Cardiac muscle cell (in vitro differentiated cells and primary cell): ENCODE measurements at regions not wholly inside any gene's neighbourhood (a gene's known extent, or its start where the extent isn't known, plus 50 kb on each side); places are given as distances from the start of the nearest gene placed in this dataset.

Experiments
- DNase-seq, 2 donors: peaks; one replicate each; pipeline versions ENCODE4 v3.0.0 to v3.0.0-alpha.2; 2010 to 2017; ENCODE audit warnings: low read depth in 1 of 2, low spot score in 1 of 2
- H3K27ac ChIP-seq: fragments of 200-600 bp; sonication (generic); 2 replicates; pipeline ENCODE4 v1.5.1; 2016
- H3K27me3 ChIP-seq: fragments of 200-600 bp; sonication (generic); 2 replicates; pipeline ENCODE4 v1.6.0; 2016; ENCODE audit warnings: control low read depth
- H3K36me3 ChIP-seq: fragments of 200-600 bp; sonication (generic); 2 replicates; pipeline ENCODE4 v1.5.1; 2016; ENCODE audit warnings: control low read depth
- H3K4me1 ChIP-seq: fragments of 200-600 bp; sonication (generic); 2 replicates; pipeline ENCODE4 v1.8.1; 2017; ENCODE audit warnings: low read depth, mild to moderate bottlenecking, mixed run types
- H3K4me3 ChIP-seq: fragments of 200-600 bp; sonication (generic); 2 replicates; pipeline ENCODE4 v1.5.1; 2016; ENCODE audit warnings: mild to moderate bottlenecking
- H3K9me3 ChIP-seq: fragments of 200-600 bp; sonication (generic); 2 replicates; pipeline ENCODE4 v1.5.1; 2017; ENCODE audit warnings: low read depth, mild to moderate bottlenecking, control low read depth
- TF ChIP-seq, protein P1 (sequence below): IDR thresholded peaks from 2 replicates; pipeline ENCODE4 v1.5.1; 2012; ENCODE audit warnings: low read depth, mild to moderate bottlenecking, low read length

- no peak for DNase-seq
- no peaks in the 10 kb centered on the region for H3K27me3 ChIP-seq
- no peaks in the 10 kb centered on the region for H3K4me1 ChIP-seq
- no peaks in the 10 kb centered on the region for H3K36me3 ChIP-seq
- no peak overlapping the region for H3K27ac ChIP-seq
- no peak overlapping the region for H3K4me3 ChIP-seq
- H3K9me3 ChIP-seq = no peaks in the 10 kb centered on the region
- TF ChIP-seq, protein P1, sequence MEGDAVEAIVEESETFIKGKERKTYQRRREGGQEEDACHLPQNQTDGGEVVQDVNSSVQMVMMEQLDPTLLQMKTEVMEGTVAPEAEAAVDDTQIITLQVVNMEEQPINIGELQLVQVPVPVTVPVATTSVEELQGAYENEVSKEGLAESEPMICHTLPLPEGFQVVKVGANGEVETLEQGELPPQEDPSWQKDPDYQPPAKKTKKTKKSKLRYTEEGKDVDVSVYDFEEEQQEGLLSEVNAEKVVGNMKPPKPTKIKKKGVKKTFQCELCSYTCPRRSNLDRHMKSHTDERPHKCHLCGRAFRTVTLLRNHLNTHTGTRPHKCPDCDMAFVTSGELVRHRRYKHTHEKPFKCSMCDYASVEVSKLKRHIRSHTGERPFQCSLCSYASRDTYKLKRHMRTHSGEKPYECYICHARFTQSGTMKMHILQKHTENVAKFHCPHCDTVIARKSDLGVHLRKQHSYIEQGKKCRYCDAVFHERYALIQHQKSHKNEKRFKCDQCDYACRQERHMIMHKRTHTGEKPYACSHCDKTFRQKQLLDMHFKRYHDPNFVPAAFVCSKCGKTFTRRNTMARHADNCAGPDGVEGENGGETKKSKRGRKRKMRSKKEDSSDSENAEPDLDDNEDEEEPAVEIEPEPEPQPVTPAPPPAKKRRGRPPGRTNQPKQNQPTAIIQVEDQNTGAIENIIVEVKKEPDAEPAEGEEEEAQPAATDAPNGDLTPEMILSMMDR = no peak
These were observed 374.9 kb downstream of the TLE4 start for GRCh38 chr9:79946712-79947111.

DNA sequence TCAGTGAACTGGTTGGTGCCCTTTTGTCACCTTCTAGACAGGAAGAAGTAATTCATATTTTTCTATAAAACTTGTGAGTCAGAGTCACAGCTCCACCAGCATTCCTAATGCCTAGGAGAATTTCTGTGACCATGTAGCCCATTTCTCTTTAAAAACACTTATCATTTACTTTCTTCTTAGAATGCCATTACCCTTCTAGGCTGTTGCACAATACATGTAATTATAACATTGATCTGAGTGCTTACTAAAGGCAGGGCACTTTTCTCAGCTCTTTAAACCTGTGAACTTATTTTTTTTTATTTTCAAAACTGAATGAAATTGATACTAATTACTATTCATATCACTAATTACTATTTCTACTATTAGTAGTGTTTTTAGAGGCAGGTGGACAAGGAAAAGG lies 373.7 kb downstream of the TLE4 start:
- no peak overlapping the region for H3K4me3 ChIP-seq
- no peaks in the 10 kb centered on the region for H3K4me1 ChIP-seq
- H3K27me3 ChIP-seq = no peaks in the 10 kb centered on the region
- no peak overlapping the region for H3K27ac ChIP-seq
- no peaks in the 10 kb centered on the region for H3K9me3 ChIP-seq
- H3K36me3 ChIP-seq = no peaks in the 10 kb centered on the region
- DNase-seq = no peak
- TF ChIP-seq, protein P1 = no peak

GRCh38 chr9:79945016-79945415 lies 373.3 kb downstream of the TLE4 start:
- TF ChIP-seq, protein P1 = no peak
- Histone ChIP-seq H3K9me3 (no peaks in the 10 kb centered on the region), H3K4me1 (no peaks in the 10 kb centered on the region), H3K36me3 (no peaks in the 10 kb centered on the region), H3K27me3 (no peaks in the 10 kb centered on the region), H3K4me3 (no peak overlapping the region), H3K27ac (no peak overlapping the region)
- DNase-seq = no peak

DNA sequence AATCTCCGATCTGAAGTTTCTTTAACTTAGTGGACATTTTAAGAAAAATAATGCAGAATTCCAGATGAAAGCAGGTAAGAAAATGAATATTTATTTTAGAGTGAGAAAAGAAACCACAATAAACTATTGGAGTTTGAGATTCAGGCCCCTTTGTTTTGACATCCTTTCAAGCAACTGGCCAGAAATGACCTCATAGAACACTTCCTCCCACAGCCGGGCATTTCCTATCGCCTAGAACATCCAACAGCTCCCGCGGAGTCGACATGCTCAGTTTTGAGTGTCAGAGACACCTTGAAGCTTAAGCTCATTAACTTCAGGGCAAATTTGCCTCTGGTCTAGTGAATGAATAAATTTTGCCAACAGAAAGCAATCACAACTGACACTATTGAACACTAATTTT lies 369.2 kb downstream of the TLE4 start:
- Histone ChIP-seq H3K4me3 (no peak overlapping the region), H3K36me3 (no peaks in the 10 kb centered on the region), H3K27ac (no peak overlapping the region), H3K27me3 (no peaks in the 10 kb centered on the region), H3K4me1 (no peaks in the 10 kb centered on the region), H3K9me3 (no peaks in the 10 kb centered on the region)
- TF ChIP-seq, protein P1 = no peak
- no peak for DNase-seq

DNA sequence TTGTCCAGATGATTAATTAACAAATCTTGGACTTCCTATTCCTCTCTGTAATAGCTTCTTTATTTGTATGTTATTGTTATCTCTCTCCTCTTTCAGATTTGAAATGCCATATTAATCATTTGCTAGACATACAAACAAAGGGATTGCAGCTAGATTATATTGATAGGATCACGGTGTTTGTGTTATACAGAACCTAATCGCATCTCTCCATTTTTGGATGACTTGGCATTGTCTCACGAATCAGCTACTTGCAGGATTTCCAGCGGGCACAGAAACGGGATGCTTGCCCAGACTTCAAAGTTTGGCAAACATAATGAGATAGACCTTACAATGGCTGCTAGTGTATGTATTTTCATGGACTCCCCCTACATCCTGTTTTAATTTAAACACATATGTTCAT lies 368.1 kb downstream of the TLE4 start:
- no peaks in the 10 kb centered on the region for H3K4me1 ChIP-seq
- no peaks in the 10 kb centered on the region for H3K9me3 ChIP-seq
- H3K27me3 ChIP-seq = no peaks in the 10 kb centered on the region
- H3K36me3 ChIP-seq = no peaks in the 10 kb centered on the region
- no peak for DNase-seq
- H3K27ac ChIP-seq = no peak overlapping the region
- no peak overlapping the region for H3K4me3 ChIP-seq
- TF ChIP-seq, protein P1 = no peak

- no peaks in the 10 kb centered on the region for H3K27me3 ChIP-seq
- H3K4me3 ChIP-seq = no peak overlapping the region
- H3K9me3 ChIP-seq = no peaks in the 10 kb centered on the region
- TF ChIP-seq, protein P1 = no peak
- H3K36me3 ChIP-seq = no peaks in the 10 kb centered on the region
- no peaks in the 10 kb centered on the region for H3K4me1 ChIP-seq
- H3K27ac ChIP-seq = no peak overlapping the region
- no peak for DNase-seq
These were observed 364.6 kb downstream of the TLE4 start for GRCh38 chr9:79936336-79936735.
